Adrenal gland (tissue), 9 donors: ENCODE measurements at regions not wholly inside any gene's neighbourhood (a gene's known extent, or its start where the extent isn't known, plus 50 kb on each side); places are given as distances from the start of the nearest gene placed in this dataset.

Experiments used
- DNase-seq, 7 donors: peaks; one replicate each; pipeline ENCODE4 v3.0.0-alpha.2; 2019 to 2020
- H3K27ac ChIP-seq, 5 donors: fragments of 200-600 bp; sonication (generic) in 4 of 5; 1 replicate in 3 of 5; 2 replicates in 2 of 5; pipeline versions ENCODE4 v1.5.1 to v1.8.0; 2016 to 2020; ENCODE audit warnings: mild to moderate bottlenecking in 1 of 5
- H3K27me3 ChIP-seq: fragments of 200-600 bp; 2 replicates; pipeline ENCODE4 v1.8.0; 2021
- H3K36me3 ChIP-seq, 2 donors: fragments of 200-600 bp; replicated peaks in 1 of 2; 1 replicate in 1 of 2; 2 replicates in 1 of 2; pipeline versions ENCODE4 v1.5.1 to v1.8.0; 2018 to 2022
- H3K4me1 ChIP-seq, 2 donors: fragments of 200-600 bp; replicated peaks in 1 of 2; 1 replicate in 1 of 2; 2 replicates in 1 of 2; pipeline versions ENCODE4 v1.5.1 to v1.8.0; 2018 to 2021
- H3K4me3 ChIP-seq, 4 donors: fragments of 200-600 bp; sonication (generic) in 3 of 4; one replicate each; pipeline ENCODE4 v1.5.1; 2016 to 2018
- H3K9me3 ChIP-seq, 3 donors: fragments of 200-600 bp; sonication (generic) in 1 of 3; replicated peaks in 1 of 3; 1 replicate in 2 of 3; 2 replicates in 1 of 3; pipeline versions ENCODE4 v1.5.1 to v1.8.0; 2016 to 2021
- POLR2A ChIP-seq, 2 donors: fragments of 450-650 bp; IDR thresholded peaks; one replicate each; pipeline ENCODE4 v1.6.1; 2017; ENCODE audit warnings: antibody characterized with exemption in 2 of 2, mild to moderate bottlenecking in 2 of 2, moderate library complexity in 1 of 2
- WGBS, 4 donors: extraction: QIAGEN DNeasy Blood & Tissue Kit in 2 of 4; methylation state at CpG; one replicate each; pipeline versions ENCODE4 v1.1.5 to v1.1.7; 2013 to 2017; 5-methylcytosine and 5-hydroxymethylcytosine counted together
- intact Hi-C, 2 donors: fragments of 100-400 bp; cut with DNase I; formaldehyde crosslinking; loops; one replicate each; pipeline versions ENCODE4 v1.14.1 to v1.15.0; 2022 to 2023
- TF ChIP-seq, protein P1 (sequence below), 6 experiments: fragments of 450-650 bp in 4 of 6; fragments of 200-600 bp in 2 of 6; sonication (generic) in 1 of 6; IDR thresholded peaks; 1 replicate in 5 of 6; 2 replicates in 1 of 6; pipeline versions ENCODE4 v1.5.1 to v1.8.0; 2016 to 2021; ENCODE audit warnings: antibody characterized with exemption in 6 of 6, mild to moderate bottlenecking in 2 of 6, moderate library complexity in 1 of 6
- donor health status: healthy with polysubstance abuse.
- donor health status: Bipolar disorder and iron deficiency.
- donor health status: DM: yes; HTN: yes; CAD: no.
- donor health status: DM: no; HTN: no; CAD: no.
- donor health status: DM: no; HTN: no; CAD: no.

DNA sequence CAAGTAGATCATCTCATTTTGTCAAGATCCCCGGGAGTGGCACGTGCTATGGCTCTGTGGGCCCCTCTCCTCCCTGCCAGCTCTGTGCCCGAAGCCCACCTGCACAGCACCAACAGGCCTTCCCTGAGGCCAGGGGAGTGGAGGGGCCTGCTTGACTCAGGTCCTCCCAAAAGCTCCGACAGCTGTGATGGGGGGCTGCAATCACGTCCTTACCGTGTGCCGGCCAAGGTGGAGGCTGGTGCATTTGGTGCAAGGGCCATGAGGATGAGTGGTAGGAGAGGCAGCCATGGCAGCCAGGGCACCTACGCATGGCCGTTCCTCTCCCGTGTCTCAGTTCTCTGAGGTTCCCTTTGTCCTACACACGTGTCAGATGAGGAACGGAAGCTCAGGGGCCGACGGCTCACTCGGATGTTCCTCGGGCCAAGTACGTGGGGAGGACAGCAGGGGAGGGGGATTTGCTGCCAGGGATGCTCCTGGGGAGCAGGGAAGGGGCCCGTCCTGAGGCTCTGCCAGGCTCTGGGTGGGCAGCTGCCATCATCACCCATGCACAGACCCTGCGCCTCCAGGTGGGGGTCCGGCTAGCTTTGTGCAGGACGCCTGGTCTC is 95.8 kb downstream of the HMX1 start:
- Histone ChIP-seq H3K36me3 (no peaks in the 10 kb centered on the region), H3K9me3 (no peaks in the 10 kb centered on the region), H3K4me1 (no peaks in the 10 kb centered on the region), H3K27me3 (no peaks in the 10 kb centered on the region), H3K4me3 (no peak overlapping the region), H3K27ac (no peak overlapping the region)
- DNase-seq: no peak
- 72 to 80% (median 79%) methylated on average over 15 to 21 of the region's 21 CpGs for WGBS, 4 donors
- intact Hi-C loops: no loop called here
- no peak for TF ChIP-seq POLR2A (IDR thresholded peaks at IDR 0.05)
- TF ChIP-seq, protein P1, sequence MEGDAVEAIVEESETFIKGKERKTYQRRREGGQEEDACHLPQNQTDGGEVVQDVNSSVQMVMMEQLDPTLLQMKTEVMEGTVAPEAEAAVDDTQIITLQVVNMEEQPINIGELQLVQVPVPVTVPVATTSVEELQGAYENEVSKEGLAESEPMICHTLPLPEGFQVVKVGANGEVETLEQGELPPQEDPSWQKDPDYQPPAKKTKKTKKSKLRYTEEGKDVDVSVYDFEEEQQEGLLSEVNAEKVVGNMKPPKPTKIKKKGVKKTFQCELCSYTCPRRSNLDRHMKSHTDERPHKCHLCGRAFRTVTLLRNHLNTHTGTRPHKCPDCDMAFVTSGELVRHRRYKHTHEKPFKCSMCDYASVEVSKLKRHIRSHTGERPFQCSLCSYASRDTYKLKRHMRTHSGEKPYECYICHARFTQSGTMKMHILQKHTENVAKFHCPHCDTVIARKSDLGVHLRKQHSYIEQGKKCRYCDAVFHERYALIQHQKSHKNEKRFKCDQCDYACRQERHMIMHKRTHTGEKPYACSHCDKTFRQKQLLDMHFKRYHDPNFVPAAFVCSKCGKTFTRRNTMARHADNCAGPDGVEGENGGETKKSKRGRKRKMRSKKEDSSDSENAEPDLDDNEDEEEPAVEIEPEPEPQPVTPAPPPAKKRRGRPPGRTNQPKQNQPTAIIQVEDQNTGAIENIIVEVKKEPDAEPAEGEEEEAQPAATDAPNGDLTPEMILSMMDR (IDR thresholded peaks at IDR 0.05): no peak

DNA sequence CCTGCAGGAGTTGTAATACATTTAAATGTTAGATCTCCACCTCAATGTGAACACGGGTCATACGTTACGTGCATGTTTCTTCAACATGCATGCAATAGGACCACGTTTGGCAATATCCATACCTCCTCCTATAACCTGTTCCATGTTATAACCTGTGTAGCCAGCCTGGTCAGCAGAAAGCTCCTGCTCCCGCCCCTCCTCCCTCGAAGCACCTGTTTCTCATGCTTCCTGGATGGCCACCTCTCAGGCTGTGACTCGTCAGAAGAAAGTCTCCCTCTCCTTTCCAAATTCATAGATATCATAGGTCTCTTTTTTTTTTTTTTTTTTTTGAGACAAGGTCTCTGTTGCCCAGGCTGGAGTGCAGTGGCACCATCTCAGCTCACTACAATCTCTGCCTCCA is 96.5 kb downstream of the HMX1 start:
- Histone ChIP-seq H3K4me3 (no peak overlapping the region), H3K9me3 (no peaks in the 10 kb centered on the region), H3K27me3 (no peaks in the 10 kb centered on the region), H3K4me1 (no peaks in the 10 kb centered on the region), H3K27ac (no peak overlapping the region), H3K36me3 (no peaks in the 10 kb centered on the region)
- 75 to 81% (median 79%) methylated on average over 7 of the region's 7 CpGs for WGBS, 4 donors
- DNase-seq: no peak
- intact Hi-C loops: no loop called here
- no peak for TF ChIP-seq POLR2A (IDR thresholded peaks at IDR 0.05)
- TF ChIP-seq, protein P1 (IDR thresholded peaks at IDR 0.05): no peak

DNA sequence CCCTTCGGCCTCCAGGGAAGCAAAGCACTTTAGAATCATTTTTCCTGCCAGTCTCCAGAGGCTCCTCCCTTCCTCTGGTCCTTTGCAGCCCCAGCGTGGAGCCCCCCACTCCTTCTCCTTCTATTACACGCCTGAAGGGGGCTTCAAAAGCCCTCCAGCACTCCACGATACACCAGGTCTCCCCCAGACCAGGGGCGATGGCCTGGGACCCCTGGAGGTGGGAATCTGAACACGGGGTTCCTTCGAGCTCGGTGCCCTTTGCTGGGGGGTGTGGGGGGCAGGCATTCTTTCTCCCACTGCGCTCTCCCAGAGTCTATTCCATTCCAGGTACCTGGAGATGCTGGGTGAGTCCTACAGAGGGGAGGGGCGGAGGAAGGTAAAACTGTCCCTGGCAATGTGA is 97.6 kb downstream of the HMX1 start:
- intact Hi-C loops: no loop called here

DNA sequence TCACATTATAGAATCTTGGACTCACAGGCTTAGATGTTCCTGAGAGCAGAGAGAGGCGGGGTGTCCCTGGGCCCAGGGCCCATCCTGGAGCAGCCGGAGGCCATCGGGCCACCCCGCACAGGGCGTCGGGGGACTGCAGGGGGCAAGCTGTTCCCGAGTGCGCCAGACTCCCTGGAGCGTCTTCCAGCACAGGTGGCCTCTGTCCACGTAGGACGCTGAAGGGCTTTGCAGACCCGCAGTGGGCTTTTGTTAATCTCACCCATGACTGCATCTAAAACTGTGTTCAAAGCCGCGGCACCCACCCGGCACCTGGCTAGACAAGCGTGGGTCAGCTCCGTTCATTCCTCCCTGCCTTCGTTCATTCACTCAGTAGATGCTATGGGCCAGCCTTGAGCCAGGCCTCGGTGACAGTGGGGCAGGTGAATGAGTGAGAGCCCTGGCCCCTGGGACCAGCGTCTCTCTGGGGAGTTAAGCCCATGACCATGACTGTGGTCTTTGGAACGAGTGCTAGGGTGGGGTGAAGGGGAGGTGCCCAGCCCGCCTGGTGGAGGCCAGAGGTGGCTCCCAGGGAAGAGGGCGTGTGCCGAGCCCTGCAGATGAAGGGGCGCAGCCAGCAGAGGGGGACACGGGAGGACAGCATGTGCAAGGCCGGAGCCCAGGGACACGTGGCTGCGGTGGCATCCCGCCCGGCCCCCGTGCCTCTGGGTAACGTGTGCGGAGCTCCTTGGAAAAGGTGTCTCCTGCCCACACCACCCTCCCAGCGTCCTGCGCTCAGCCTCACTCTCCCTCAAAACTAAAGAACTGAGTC is 98.3 kb downstream of the HMX1 start:
- 68 to 78% (median 75%) methylated on average over 20 to 36 of the region's 36 CpGs for WGBS, 4 donors
- Histone ChIP-seq H3K27me3 (no peaks in the 10 kb centered on the region), H3K27ac (no peak overlapping the region), H3K4me3 (no peak overlapping the region), H3K4me1 (no peaks in the 10 kb centered on the region), H3K9me3 (no peaks in the 10 kb centered on the region), H3K36me3 (no peaks in the 10 kb centered on the region)
- no peak for DNase-seq
- TF ChIP-seq, protein P1 (IDR thresholded peaks at IDR 0.05): no peak
- TF ChIP-seq POLR2A (IDR thresholded peaks at IDR 0.05): no peak
- intact Hi-C loops: no loop called here

More for the DNA sequence above, 97.6 kb downstream of the HMX1 start:
- Histone ChIP-seq H3K27ac (no peak overlapping the region), H3K27me3 (no peaks in the 10 kb centered on the region), H3K36me3 (no peaks in the 10 kb centered on the region), H3K4me3 (no peak overlapping the region), H3K9me3 (no peaks in the 10 kb centered on the region), H3K4me1 (no peaks in the 10 kb centered on the region)
- no peak for TF ChIP-seq POLR2A (IDR thresholded peaks at IDR 0.05)
- TF ChIP-seq, protein P1 (IDR thresholded peaks at IDR 0.05): no peak
- WGBS, 4 donors: 66 to 76% (median 73%) methylated on average over 10 of the region's 10 CpGs
- DNase-seq: no peak
